ENCODE measurements at regions not wholly inside any gene's neighbourhood (a gene's known extent, or its start where the extent isn't known, plus 50 kb on each side); places are given as distances from the start of the nearest gene placed in this dataset.

DNA sequence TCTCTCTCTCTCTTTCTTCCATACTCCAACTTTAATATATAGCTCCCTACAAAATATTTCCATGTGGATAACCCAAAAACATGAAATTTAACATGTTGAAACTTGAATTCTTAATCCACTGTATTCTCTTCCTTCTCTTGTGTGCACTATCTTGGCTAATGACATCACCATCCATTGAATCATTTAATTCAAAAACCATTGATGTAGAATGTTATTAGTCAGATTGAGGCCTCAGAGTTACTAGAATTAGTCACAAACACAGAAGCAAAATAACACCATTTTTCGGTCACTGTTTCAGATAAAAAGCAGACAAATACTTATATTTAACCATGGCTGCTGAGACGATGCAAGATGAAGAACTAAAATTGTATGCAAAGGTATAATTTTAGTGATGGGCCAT is 256.9 kb upstream of the LRRC3B start:
- no peak for TF ChIP-seq POLR2A (IDR thresholded peaks at IDR 0.05)
- TF ChIP-seq, protein P1, sequence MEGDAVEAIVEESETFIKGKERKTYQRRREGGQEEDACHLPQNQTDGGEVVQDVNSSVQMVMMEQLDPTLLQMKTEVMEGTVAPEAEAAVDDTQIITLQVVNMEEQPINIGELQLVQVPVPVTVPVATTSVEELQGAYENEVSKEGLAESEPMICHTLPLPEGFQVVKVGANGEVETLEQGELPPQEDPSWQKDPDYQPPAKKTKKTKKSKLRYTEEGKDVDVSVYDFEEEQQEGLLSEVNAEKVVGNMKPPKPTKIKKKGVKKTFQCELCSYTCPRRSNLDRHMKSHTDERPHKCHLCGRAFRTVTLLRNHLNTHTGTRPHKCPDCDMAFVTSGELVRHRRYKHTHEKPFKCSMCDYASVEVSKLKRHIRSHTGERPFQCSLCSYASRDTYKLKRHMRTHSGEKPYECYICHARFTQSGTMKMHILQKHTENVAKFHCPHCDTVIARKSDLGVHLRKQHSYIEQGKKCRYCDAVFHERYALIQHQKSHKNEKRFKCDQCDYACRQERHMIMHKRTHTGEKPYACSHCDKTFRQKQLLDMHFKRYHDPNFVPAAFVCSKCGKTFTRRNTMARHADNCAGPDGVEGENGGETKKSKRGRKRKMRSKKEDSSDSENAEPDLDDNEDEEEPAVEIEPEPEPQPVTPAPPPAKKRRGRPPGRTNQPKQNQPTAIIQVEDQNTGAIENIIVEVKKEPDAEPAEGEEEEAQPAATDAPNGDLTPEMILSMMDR (IDR thresholded peaks at IDR 0.05) = no peak

All from tibial nerve (tissue), 3 donors.